ENCODE measurements at regions not wholly inside any gene's neighbourhood (a gene's known extent, or its start where the extent isn't known, plus 50 kb on each side); places are given as distances from the start of the nearest gene placed in this dataset.

DNA sequence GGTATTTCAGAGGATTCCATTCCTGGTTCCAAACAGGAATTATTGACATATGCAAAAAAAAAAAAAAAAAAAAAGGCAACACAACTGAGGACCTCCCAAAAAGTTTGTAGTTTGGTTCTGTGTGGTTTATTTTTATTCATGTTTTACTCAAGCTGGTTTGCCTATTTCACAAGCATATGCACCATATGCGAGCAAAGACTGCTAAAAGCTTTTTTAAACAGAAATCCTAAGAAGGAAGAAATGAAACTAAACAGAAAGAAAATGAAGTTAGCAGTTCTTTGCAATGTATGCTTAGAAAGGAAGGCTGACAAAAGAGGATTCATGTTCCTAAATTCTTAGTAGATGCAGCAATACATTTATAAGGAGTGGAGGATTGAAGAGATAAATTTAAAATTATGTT lies 487.6 kb upstream of the FLRT2 start:
- TF ChIP-seq POLR2AphosphoS5 (IDR thresholded peaks at IDR 0.05; ENCODE audit: borderline replicate concordance, low read depth, low read length) (no peak), EZH2 (IDR thresholded peaks at IDR 0.05) (no peak)
